GM23338 (cell line): ENCODE measurements at regions not wholly inside any gene's neighbourhood (a gene's known extent, or its start where the extent isn't known, plus 50 kb on each side); places are given as distances from the start of the nearest gene placed in this dataset.
"Not testable (repeated sequence)": the region's sequence is repeated elsewhere in the genome, so short reads cannot be mapped to it uniquely, and the experiment has no call there.

Experiments used
- CREB1 ChIP-seq: fragments of 250-450 bp; sonication (Bioruptor Pico); IDR thresholded peaks from 2 replicates; pipeline ENCODE4 v1.5.0; 2020; ENCODE audit warnings: low read depth, mild to moderate bottlenecking, moderate library complexity
- CTCF ChIP-seq, 2 experiments: fragments of 200-600 bp in 1 of 2; sonication (generic) in 1 of 2; conservative IDR thresholded peaks; 2 replicates each; pipeline versions ENCODE4 v1.5.1 to v1.6.1; 2016 to 2017; ENCODE audit warnings: antibody characterized with exemption in 2 of 2, low read depth in 2 of 2, mild to moderate bottlenecking in 2 of 2, moderate library complexity in 1 of 2
- EZH2 ChIP-seq: fragments of 200-600 bp; sonication (generic); IDR thresholded peaks from one replicate; pipeline ENCODE4 v1.8.0; 2017; ENCODE audit warnings: antibody characterized with exemption, mild to moderate bottlenecking, low read depth; ENCODE audit not compliant: unreplicated experiment
- POLR2AphosphoS5 ChIP-seq: IDR thresholded peaks from 2 replicates; pipeline ENCODE4 v1.6.1; 2016; ENCODE audit warnings: antibody characterized with exemption, low read depth
- REST ChIP-seq: IDR thresholded peaks from one replicate; pipeline ENCODE4 v1.6.1; 2018; ENCODE audit warnings: antibody characterized with exemption; ENCODE audit not compliant: unreplicated experiment

- not testable (repeated sequence) for TF ChIP-seq CTCF (conservative IDR thresholded peaks at IDR 0.05; ENCODE audit: low read depth in 2 of 2); POLR2AphosphoS5; REST; CREB1 (CRISPR knock-in tag); EZH2
These were observed 426.2 kb upstream of the SPATA31A3 start for GRCh38 chr9:67418496-67419079.
